ENCODE measurements at regions not wholly inside any gene's neighbourhood (a gene's known extent, or its start where the extent isn't known, plus 50 kb on each side); places are given as distances from the start of the nearest gene placed in this dataset.

- Histone ChIP-seq H3K4me3 (no peak overlapping the region), H3K36me3 (no peaks in the 10 kb centered on the region), H3K4me1 (ENCODE audit: insufficient read depth) (peaks cover 11% of the 10 kb centered on the region), H3K27ac (peak overlapping the region in 1 of 2 donors; percentile 90), H3K27me3 (no peaks in the 10 kb centered on the region), H3K9me3 (no peaks in the 10 kb centered on the region)
- no peak for DNase-seq
- WGBS, 3 donors, result 40 to 43% (median 41%) methylated on average over 10 of the region's 10 CpGs
- intact Hi-C loops (cut with DNase I), result loop anchor here in 3 of 4 donors (5.0 kb wide), 2 partner anchors 91 to 216 kb away; no protein-coding TSS in a partner anchor
- no peak for TF ChIP-seq POLR2A (IDR thresholded peaks at IDR 0.05)
- no peak for TF ChIP-seq EP300 (IDR thresholded peaks at IDR 0.05)
- TF ChIP-seq, protein P1, sequence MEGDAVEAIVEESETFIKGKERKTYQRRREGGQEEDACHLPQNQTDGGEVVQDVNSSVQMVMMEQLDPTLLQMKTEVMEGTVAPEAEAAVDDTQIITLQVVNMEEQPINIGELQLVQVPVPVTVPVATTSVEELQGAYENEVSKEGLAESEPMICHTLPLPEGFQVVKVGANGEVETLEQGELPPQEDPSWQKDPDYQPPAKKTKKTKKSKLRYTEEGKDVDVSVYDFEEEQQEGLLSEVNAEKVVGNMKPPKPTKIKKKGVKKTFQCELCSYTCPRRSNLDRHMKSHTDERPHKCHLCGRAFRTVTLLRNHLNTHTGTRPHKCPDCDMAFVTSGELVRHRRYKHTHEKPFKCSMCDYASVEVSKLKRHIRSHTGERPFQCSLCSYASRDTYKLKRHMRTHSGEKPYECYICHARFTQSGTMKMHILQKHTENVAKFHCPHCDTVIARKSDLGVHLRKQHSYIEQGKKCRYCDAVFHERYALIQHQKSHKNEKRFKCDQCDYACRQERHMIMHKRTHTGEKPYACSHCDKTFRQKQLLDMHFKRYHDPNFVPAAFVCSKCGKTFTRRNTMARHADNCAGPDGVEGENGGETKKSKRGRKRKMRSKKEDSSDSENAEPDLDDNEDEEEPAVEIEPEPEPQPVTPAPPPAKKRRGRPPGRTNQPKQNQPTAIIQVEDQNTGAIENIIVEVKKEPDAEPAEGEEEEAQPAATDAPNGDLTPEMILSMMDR (IDR thresholded peaks at IDR 0.05), result no peak
These were observed 130.5 kb upstream of the SLC1A4 start for GRCh38 chr2:64858541-64859311.

GRCh38 chr2:64859312-64860212 is 129.6 kb upstream of the SLC1A4 start:
- H3K36me3 ChIP-seq, result no peaks in the 10 kb centered on the region
- 2 to 3% (median 2%) methylated on average over 42 to 62 of the region's 62 CpGs for WGBS, 3 donors
- peak; percentile 86 to 92 (median 90) for DNase-seq

GRCh38 chr2:64860276-64860885 is 128.8 kb upstream of the SLC1A4 start:
- peak in 2 of 5 donors; percentile 43 to 47 for DNase-seq
- Histone ChIP-seq H3K27me3 (no peaks in the 10 kb centered on the region), H3K4me1 (ENCODE audit: insufficient read depth) (peaks cover 12% of the 10 kb centered on the region), H3K27ac (peak overlapping the region; percentile 90 to 94), H3K4me3 (no peak overlapping the region), H3K36me3 (no peaks in the 10 kb centered on the region), H3K9me3 (no peaks in the 10 kb centered on the region)
- intact Hi-C loops (cut with DNase I), result loop anchor here in 3 of 4 donors (5.0 to 10.0 kb wide), 2 partner anchors 106 to 208 kb away; partner anchors contain the start of gene SERTAD2 (in 1 of the 3)
- 78 to 80% (median 79%) methylated on average over 12 of the region's 12 CpGs for WGBS, 3 donors
- TF ChIP-seq EP300 (IDR thresholded peaks at IDR 0.05), result no peak
- no peak for TF ChIP-seq POLR2A (IDR thresholded peaks at IDR 0.05)
- TF ChIP-seq, protein P1 (IDR thresholded peaks at IDR 0.05), result no peak

More at GRCh38 chr2:64859312-64860212, 129.6 kb upstream of the SLC1A4 start:
- no peaks in the 10 kb centered on the region for H3K27me3 ChIP-seq
- peak overlapping the region; percentile 90 to 94 for H3K27ac ChIP-seq
- no peaks in the 10 kb centered on the region for H3K9me3 ChIP-seq
- H3K4me3 ChIP-seq, result peak overlapping the region; percentile 28
- intact Hi-C loops (cut with DNase I), result loop anchor here (5.0 to 10.0 kb wide), 4 partner anchors 92 to 217 kb away; partner anchors contain the start of gene SERTAD2 (in 1 of the 4)
- TF ChIP-seq POLR2A (IDR thresholded peaks at IDR 0.05), result no peak
- TF ChIP-seq EP300 (IDR thresholded peaks at IDR 0.05), result no peak
- TF ChIP-seq, protein P1 (IDR thresholded peaks at IDR 0.05), result peak in 1 of 3 donors; percentile 12
- peaks cover 12% of the 10 kb centered on the region for H3K4me1 ChIP-seq (ENCODE audit: insufficient read depth)

GRCh38 chr2:64860936-64861335 is 128.3 kb upstream of the SLC1A4 start:
- Histone ChIP-seq H3K9me3 (no peaks in the 10 kb centered on the region), H3K4me3 (no peak overlapping the region), H3K27ac (no peak overlapping the region), H3K4me1 (ENCODE audit: insufficient read depth) (peaks cover 12% of the 10 kb centered on the region), H3K27me3 (no peaks in the 10 kb centered on the region), H3K36me3 (no peaks in the 10 kb centered on the region)
- intact Hi-C loops (cut with DNase I), result loop anchor here in 3 of 4 donors (5.0 to 10.0 kb wide), 2 partner anchors 106 to 209 kb away; partner anchors contain the start of gene SERTAD2 (in 1 of the 3)
- WGBS, 3 donors, result 91 to 94% (median 93%) methylated on average over 1 of the region's 1 CpG
- TF ChIP-seq POLR2A (IDR thresholded peaks at IDR 0.05) (no peak), EP300 (IDR thresholded peaks at IDR 0.05) (no peak)
- TF ChIP-seq, protein P1 (IDR thresholded peaks at IDR 0.05), result no peak
- DNase-seq, result no peak
